ENCODE measurements at regions not wholly inside any gene's neighbourhood (a gene's known extent, or its start where the extent isn't known, plus 50 kb on each side); places are given as distances from the start of the nearest gene placed in this dataset.

- no peak for DNase-seq (ENCODE audit: low read depth)
- no peak overlapping the region for H3K4me3 ChIP-seq (ENCODE audit: low read depth, low read length)
These were observed 272.5 kb upstream of the RUNX1 start for GRCh38 chr21:35321322-35322200.

GRCh38 chr21:35319684-35320283 is 270.7 kb upstream of the RUNX1 start:
- DNase-seq (ENCODE audit: low read depth): no peak
- TF ChIP-seq CTCF (IDR thresholded peaks at IDR 0.05; ENCODE audit: control insufficient read depth, extremely low read depth, insufficient read depth): no peak
- H3K4me3 ChIP-seq (ENCODE audit: low read depth, low read length): no peak overlapping the region

More at GRCh38 chr21:35321322-35322200, 272.5 kb upstream of the RUNX1 start:
- no peak for TF ChIP-seq CTCF (IDR thresholded peaks at IDR 0.05; ENCODE audit: control insufficient read depth, extremely low read depth, insufficient read depth)

- no peak for DNase-seq (ENCODE audit: low read depth)
- TF ChIP-seq CTCF (IDR thresholded peaks at IDR 0.05; ENCODE audit: control insufficient read depth, extremely low read depth, insufficient read depth): no peak
- H3K4me3 ChIP-seq (ENCODE audit: low read depth, low read length): no peak overlapping the region
These were observed 267.8 kb upstream of the RUNX1 start for GRCh38 chr21:35316933-35317332.

- TF ChIP-seq CTCF (IDR thresholded peaks at IDR 0.05; ENCODE audit: control insufficient read depth, extremely low read depth, insufficient read depth): no peak
- H3K4me3 ChIP-seq (ENCODE audit: low read depth, low read length): no peak overlapping the region
- no peak for DNase-seq (ENCODE audit: low read depth)
These were observed 267.4 kb upstream of the RUNX1 start for GRCh38 chr21:35316456-35316855.

- no peak for DNase-seq (ENCODE audit: low read depth)
- H3K4me3 ChIP-seq (ENCODE audit: low read depth, low read length): no peak overlapping the region
These were observed 265.9 kb upstream of the RUNX1 start for GRCh38 chr21:35314857-35315582.

GRCh38 chr21:35311985-35312384 is 262.9 kb upstream of the RUNX1 start:
- DNase-seq (ENCODE audit: low read depth): no peak
- no peak overlapping the region for H3K4me3 ChIP-seq (ENCODE audit: low read depth, low read length)
- no peak for TF ChIP-seq CTCF (IDR thresholded peaks at IDR 0.05; ENCODE audit: control insufficient read depth, extremely low read depth, insufficient read depth)

More at GRCh38 chr21:35314857-35315582, 265.9 kb upstream of the RUNX1 start:
- TF ChIP-seq CTCF (IDR thresholded peaks at IDR 0.05; ENCODE audit: control insufficient read depth, extremely low read depth, insufficient read depth): no peak
